CD4-positive, alpha-beta memory T cell (primary cell): ENCODE measurements at regions not wholly inside any gene's neighbourhood (a gene's known extent, or its start where the extent isn't known, plus 50 kb on each side); places are given as distances from the start of the nearest gene placed in this dataset.
A peak's percentile ranks its signal among the peaks of the same experiment; 100 is the strongest.

Source experiments
- CTCF ChIA-PET: fragments of 350-600 bp; sonication (Branson Sonifier 250); formaldehyde crosslinking; loops from one replicate; lab custom pipeline; 2021; ENCODE audit warnings: inconsistent platforms; ENCODE audit not compliant: partially characterized antibody; lab: Charles Lee
- POLR2A ChIA-PET: fragments of 350-600 bp; sonication (Branson Sonifier 250); formaldehyde crosslinking; loops from one replicate; lab custom pipeline; 2021; ENCODE audit not compliant: partially characterized antibody; lab: Charles Lee
- DNase-seq, 5 donors: peaks; one replicate each; pipeline versions ENCODE4 v3.0.0 to v3.0.0-alpha.2; 2020 to 2022; ENCODE audit warnings: mixed read lengths in 1 of 5
- H3K27ac ChIP-seq: one replicate; pipeline ENCODE4 v1.7.0; 2013; ENCODE audit warnings: low read depth, low read length
- H3K27me3 ChIP-seq: 2 replicates; pipeline ENCODE4 v1.7.0; 2013; ENCODE audit warnings: mild to moderate bottlenecking, low read length, moderate library complexity; ENCODE audit not compliant: insufficient read depth
- H3K36me3 ChIP-seq: 2 replicates; pipeline ENCODE4 v1.7.0; 2013; ENCODE audit warnings: mild to moderate bottlenecking, low read length, moderate library complexity; ENCODE audit not compliant: insufficient read depth
- H3K4me1 ChIP-seq: 2 replicates; pipeline ENCODE4 v1.7.0; 2013; ENCODE audit warnings: mild to moderate bottlenecking, low read length, moderate library complexity; ENCODE audit not compliant: insufficient read depth
- H3K4me3 ChIP-seq, 2 donors: one replicate each; pipeline ENCODE4 v1.7.0; 2013; ENCODE audit warnings: low read length in 2 of 2, mild to moderate bottlenecking in 1 of 2
- H3K9me3 ChIP-seq, 2 donors: one replicate each; pipeline ENCODE4 v1.7.0; 2013; ENCODE audit warnings: low read length in 2 of 2, control low read depth in 1 of 2; ENCODE audit not compliant: control insufficient read depth in 1 of 2
- H3K27ac Mint-ChIP-seq, 7 donors: one replicate each; pipeline ENCODE4 v1.8.0; 2020 to 2021; ENCODE audit warnings: mixed read lengths in 7 of 7, mild to moderate bottlenecking in 6 of 7, inconsistent platforms in 3 of 7, moderate library complexity in 3 of 7
- H3K27me3 Mint-ChIP-seq, 2 donors: one replicate each; pipeline ENCODE4 v1.8.0; 2020 to 2021; ENCODE audit warnings: mixed read lengths in 2 of 2
- H3K36me3 Mint-ChIP-seq, 2 donors: one replicate each; pipeline ENCODE4 v1.8.0; 2020 to 2021; ENCODE audit warnings: mixed read lengths in 2 of 2, inconsistent platforms in 1 of 2, mild to moderate bottlenecking in 1 of 2
- H3K4me1 Mint-ChIP-seq, 4 donors: one replicate each; pipeline ENCODE4 v1.8.0; 2020 to 2021; ENCODE audit warnings: mixed read lengths in 4 of 4, mild to moderate bottlenecking in 1 of 4
- H3K4me3 Mint-ChIP-seq, 8 donors: one replicate each; pipeline ENCODE4 v1.8.0; 2020 to 2021; ENCODE audit warnings: mixed read lengths in 8 of 8, mild to moderate bottlenecking in 7 of 8, moderate library complexity in 6 of 8, inconsistent platforms in 3 of 8
- H3K9me3 Mint-ChIP-seq, 8 donors: one replicate each; pipeline ENCODE4 v1.8.0; 2020 to 2021; ENCODE audit warnings: mixed read lengths in 8 of 8, mild to moderate bottlenecking in 5 of 8, inconsistent platforms in 3 of 8, moderate library complexity in 1 of 8
- intact Hi-C: fragments of 100-400 bp; cut with micrococcal nuclease; formaldehyde crosslinking; loops from one replicate; pipeline ENCODE4 v1.15.1; 2023

DNA sequence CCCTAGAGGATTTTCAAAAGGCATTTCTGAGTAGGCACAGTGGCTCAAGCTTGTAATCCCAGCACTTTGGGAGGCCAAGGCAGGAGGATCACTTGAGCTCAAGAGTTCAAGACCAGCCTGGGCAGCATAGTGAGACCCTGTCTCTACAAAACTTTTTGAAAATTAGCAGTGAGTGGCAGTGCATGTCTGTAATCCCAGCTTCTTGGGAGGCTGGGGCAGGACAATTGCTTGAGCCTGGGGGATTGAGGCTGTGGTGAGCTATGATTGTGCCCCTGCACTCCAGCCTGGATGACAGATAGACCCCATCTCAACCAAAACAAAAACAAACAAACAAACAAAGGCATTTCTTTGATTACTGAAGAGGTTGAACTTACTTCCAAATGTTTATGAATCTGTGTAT, 201.4 kb downstream of the KIF26A start:
- Histone ChIP-seq H3K36me3 (no peaks in the 10 kb centered on the region), H3K4me3 (no peak overlapping the region), H3K27me3 (no peaks in the 10 kb centered on the region), H3K4me1 (no peaks in the 10 kb centered on the region), H3K9me3 (no peaks in the 10 kb centered on the region), H3K27ac (no peak overlapping the region)
- Mint-ChIP-seq H3K4me3 (no peak overlapping the region), H3K27ac (no peak overlapping the region), H3K4me1 (peaks cover 0 to 4% (median 1%) of the 10 kb centered on the region in 4 donors), H3K9me3 (peaks cover 0 to 18% (median 13%) of the 10 kb centered on the region in 8 donors), H3K27me3 (peaks cover 4 to 6% of the 10 kb centered on the region in 2 donors), H3K36me3 (peaks cover 4 to 9% of the 10 kb centered on the region in 2 donors)
- CTCF ChIA-PET, result interaction anchor here (1.6 kb wide), 1 partner anchor 10 kb away, joined by 4 read pairs; no protein-coding TSS in a partner anchor
- intact Hi-C loops, result no loop called here
- POLR2A ChIA-PET, result no interaction called here
- DNase-seq, result no peak

DNA sequence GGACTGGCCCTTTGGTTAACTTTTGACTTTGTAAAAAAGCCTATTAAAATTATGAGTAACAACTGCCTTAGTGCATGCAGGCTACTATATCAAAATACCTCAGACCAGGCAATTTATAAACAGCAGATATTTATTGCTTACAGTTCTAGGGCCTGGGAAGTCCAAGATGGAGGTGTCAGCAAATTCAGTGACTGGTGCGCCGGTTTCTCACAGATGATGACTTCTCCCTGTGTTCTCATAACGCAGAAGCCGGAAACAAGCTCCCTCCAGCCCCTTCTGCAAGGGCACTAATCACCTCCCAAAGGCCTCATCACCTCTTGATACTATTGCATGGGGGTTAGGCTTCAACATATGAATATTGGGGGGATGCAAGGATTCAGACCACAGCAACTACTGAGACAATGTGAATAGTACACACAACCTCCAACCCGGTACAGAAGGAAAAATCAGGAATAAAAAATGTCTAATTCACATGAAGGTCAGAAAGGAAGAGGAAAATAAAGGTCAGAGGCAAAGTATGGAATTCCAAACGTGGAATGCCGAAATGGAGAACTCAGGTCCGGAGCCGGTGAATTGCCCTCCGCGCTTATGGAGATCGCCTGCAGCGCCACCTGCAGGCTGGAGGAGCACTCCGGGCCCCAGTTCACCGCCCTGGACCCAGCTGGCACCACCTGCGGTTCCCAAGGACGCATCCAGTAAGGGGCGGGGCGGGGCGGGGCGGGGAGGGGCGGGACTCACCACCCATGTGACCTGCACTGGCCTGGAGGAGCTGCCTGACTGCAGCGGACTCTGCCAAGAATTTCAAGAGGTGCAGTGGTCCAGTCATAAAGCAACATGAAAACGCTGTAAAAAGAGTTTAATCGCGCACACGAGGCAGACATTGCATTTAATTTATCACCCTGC, 203.4 kb downstream of the KIF26A start:
- intact Hi-C loops, result no loop called here
- H3K27me3 ChIP-seq, result no peaks in the 10 kb centered on the region
- Mint-ChIP-seq H3K4me1 (peaks cover 0 to 4% (median 1%) of the 10 kb centered on the region in 4 donors), H3K27ac (no peak overlapping the region), H3K36me3 (peaks cover 4 to 9% of the 10 kb centered on the region in 2 donors), H3K9me3 (peaks cover 0 to 18% (median 12%) of the 10 kb centered on the region in 8 donors), H3K4me3 (peak overlapping the region in 1 of 8 donors; percentile 44), H3K27me3 (peaks cover 9 to 11% of the 10 kb centered on the region in 2 donors)
- ChIA-PET CTCF (no interaction called here), POLR2A (no interaction called here)
- no peak overlapping the region for H3K27ac ChIP-seq
- no peak overlapping the region for H3K4me3 ChIP-seq
- H3K36me3 ChIP-seq, result no peaks in the 10 kb centered on the region
- no peaks in the 10 kb centered on the region for H3K9me3 ChIP-seq
- no peak for DNase-seq
- no peaks in the 10 kb centered on the region for H3K4me1 ChIP-seq

DNA sequence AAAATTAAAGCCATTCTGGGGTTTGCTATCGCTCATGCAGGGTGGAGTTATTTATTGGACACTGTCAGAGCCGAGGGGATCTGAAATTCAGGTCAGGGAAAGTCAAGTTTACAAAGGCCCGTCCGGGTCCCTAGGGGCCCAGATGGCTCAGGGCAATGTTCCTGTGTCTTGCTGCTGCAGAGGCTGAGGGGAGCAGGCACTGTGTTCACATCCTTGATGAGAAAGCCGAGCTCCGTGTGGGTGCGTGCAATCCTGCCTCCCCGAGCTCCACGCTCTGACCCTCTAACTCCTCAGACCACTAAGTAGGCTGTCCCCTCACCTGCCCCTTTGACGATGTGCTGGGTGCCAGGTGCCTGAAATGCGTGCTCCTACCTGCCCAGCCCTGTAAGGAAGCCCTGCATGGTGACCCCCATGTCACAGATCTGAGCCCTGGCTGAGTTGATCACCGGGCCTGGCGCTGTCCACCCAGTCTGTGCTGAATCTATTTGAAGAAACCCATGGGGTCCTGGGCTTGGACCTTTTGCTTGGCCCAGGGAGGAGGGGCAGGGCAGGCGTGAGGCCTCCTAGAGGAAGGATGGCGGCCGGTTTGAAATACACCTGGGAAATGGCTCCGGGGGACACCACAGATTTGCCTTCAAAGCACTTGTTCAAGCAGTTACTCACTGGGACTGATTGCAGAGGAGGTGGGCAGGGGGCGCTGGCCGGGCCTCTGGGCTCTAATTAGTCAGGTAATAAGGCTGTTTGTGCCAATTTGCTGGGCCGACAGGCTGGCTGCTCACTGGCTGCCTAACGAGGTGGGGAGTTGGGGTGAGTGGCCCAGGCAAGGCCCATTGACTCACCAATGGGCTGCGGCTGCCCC, 204.3 kb downstream of the KIF26A start:
- Mint-ChIP-seq H3K27ac (no peak overlapping the region), H3K9me3 (peaks cover 0 to 18% (median 12%) of the 10 kb centered on the region in 8 donors), H3K36me3 (peaks cover 4 to 9% of the 10 kb centered on the region in 2 donors), H3K4me3 (peak overlapping the region in 1 of 8 donors; percentile 6), H3K27me3 (peaks cover 9 to 11% of the 10 kb centered on the region in 2 donors), H3K4me1 (peaks cover 0 to 4% (median 1%) of the 10 kb centered on the region in 4 donors)
- no peak overlapping the region for H3K27ac ChIP-seq
- intact Hi-C loops, result no loop called here
- H3K36me3 ChIP-seq, result no peaks in the 10 kb centered on the region
- POLR2A ChIA-PET, result no interaction called here
- no peaks in the 10 kb centered on the region for H3K4me1 ChIP-seq
- H3K9me3 ChIP-seq, result no peaks in the 10 kb centered on the region
- CTCF ChIA-PET, result no interaction called here
- no peak overlapping the region for H3K4me3 ChIP-seq
- H3K27me3 ChIP-seq, result no peaks in the 10 kb centered on the region
- no peak for DNase-seq

DNA sequence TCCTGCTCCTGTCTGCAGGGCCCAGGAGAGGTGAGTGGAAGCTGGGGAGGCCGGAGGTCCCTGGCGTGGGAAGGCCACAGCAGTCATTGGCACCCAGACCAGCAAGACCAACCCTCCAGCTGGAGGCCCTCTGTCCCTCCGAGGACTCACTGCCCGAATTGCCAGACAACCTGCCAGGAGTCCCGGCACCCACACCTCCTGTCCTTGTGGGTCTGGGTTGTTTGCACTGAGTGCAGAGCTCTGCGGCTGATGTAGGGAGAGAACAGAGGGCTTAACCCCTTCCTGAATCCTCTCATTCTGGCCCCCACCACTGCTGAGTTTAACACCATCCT, 204.9 kb downstream of the KIF26A start:
- no peak for DNase-seq
- H3K4me3 Mint-ChIP-seq, result no peak overlapping the region
- H3K27me3 ChIP-seq, result no peaks in the 10 kb centered on the region
- H3K36me3 Mint-ChIP-seq, result peaks cover 4 to 7% of the 10 kb centered on the region in 2 donors
- ChIA-PET POLR2A (no interaction called here), CTCF (no interaction called here)
- intact Hi-C loops, result no loop called here
- no peak overlapping the region for H3K4me3 ChIP-seq
- H3K27ac ChIP-seq, result no peak overlapping the region
- no peaks in the 10 kb centered on the region for H3K4me1 ChIP-seq
- H3K36me3 ChIP-seq, result no peaks in the 10 kb centered on the region
- H3K9me3 Mint-ChIP-seq, result peaks cover 0 to 13% (median 9%) of the 10 kb centered on the region in 8 donors
- H3K9me3 ChIP-seq, result no peaks in the 10 kb centered on the region
- peaks cover 0 to 4% (median 1%) of the 10 kb centered on the region in 4 donors for H3K4me1 Mint-ChIP-seq
- peaks cover 9 to 11% of the 10 kb centered on the region in 2 donors for H3K27me3 Mint-ChIP-seq
- no peak overlapping the region for H3K27ac Mint-ChIP-seq

DNA sequence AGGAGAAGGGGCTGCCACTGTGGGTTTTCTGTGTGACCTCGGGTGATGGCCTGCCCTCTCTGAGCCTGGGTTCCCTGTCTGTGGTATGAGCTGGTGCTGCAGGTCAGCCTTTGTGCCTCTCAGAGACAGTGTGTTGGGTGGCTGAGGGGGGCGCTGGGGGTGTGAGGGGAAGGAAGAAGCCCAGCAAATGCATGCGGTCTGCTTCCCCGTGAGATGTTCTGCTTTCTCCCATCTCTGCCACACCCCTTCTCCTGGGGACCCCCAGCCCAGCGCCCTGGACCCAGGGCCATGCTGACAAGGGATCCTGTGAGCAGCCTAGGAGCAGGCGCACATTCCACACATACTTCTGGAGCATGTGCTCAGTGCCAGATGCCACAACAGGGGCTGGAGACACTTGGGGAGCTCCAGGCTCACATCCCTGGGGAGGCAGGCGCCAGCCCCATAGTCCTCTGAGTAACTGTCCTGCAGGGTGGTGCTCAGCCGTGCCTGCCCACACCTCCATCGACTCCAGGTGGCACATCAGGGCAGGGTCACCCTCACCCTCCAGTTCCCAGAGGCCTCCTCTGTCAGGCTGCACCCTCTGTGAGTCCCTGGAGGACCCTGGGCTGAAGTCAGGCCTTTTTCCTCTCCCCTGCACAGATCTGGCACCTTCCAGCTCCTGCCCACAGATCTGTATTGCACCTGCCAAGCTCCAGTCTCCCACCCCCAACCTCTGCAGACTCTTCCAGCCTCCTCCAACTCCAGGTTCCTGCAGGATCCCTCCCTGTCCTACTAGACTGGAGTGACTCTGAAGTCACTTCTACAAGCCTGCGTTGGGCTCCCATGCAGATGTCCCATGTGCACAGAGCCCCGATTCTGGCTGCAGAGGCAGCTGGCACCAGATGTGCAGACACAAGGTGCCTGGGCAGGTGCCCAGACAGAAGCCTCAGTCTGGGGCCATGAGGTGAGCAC, 205.6 kb downstream of the KIF26A start:
- CTCF ChIA-PET, result no interaction called here
- intact Hi-C loops, result no loop called here
- DNase-seq, result no peak

DNA sequence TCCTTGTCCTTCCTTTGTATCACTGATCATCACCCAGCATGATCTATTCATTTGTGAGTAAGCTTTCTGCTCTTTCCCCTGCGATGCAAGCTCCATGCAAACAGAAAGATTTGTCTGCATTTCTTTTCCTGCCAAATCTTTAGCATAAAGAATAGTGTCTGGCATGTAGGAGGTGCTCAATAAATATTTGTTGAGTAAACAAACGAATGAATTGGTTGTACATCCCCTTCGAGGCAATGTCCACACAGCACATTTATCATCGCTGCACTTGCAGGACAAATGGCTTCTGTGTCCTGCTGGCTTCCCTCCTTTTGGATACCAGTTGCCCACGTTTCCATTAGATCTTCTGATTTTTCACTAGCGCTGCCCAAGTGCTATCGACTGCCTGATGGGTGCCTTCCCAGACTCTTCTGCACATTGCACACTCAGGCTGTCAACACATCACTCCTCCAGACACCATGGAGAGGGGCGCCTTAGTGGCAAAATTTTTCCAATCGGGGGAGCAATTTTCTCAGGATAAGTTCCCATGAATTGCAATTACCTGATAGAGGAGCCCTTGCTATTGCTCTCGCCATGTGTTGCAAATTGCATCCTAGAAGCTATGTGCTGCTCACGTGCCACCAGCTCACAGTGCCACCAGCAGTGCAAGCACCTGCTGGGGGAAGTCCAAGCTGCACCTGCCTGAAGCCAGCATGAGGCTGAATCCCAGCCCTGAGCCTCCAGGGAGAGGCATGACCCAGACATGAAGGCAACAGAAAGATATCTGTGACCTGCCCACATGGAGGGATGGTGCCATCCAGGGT, 206.6 kb downstream of the KIF26A start:
- DNase-seq, result no peak
- H3K9me3 Mint-ChIP-seq, result peaks cover 0 to 3% (median under 1%) of the 10 kb centered on the region in 8 donors
- Histone ChIP-seq H3K9me3 (no peaks in the 10 kb centered on the region), H3K4me1 (no peaks in the 10 kb centered on the region), H3K4me3 (no peak overlapping the region), H3K27ac (no peak overlapping the region), H3K27me3 (no peaks in the 10 kb centered on the region), H3K36me3 (no peaks in the 10 kb centered on the region)
- H3K4me3 Mint-ChIP-seq, result no peak overlapping the region
- H3K36me3 Mint-ChIP-seq, result no peaks in the 10 kb centered on the region
- H3K4me1 Mint-ChIP-seq, result peaks cover 0 to 4% (median 1%) of the 10 kb centered on the region in 4 donors
- peaks cover 9% of the 10 kb centered on the region in 2 donors for H3K27me3 Mint-ChIP-seq
- H3K27ac Mint-ChIP-seq, result peak overlapping the region in 1 of 7 donors; percentile 48
- ChIA-PET CTCF (no interaction called here), POLR2A (no interaction called here)
- intact Hi-C loops, result no loop called here

More for the DNA sequence above, 205.6 kb downstream of the KIF26A start:
- H3K9me3 Mint-ChIP-seq, result peaks cover 0 to 6% (median 4%) of the 10 kb centered on the region in 8 donors
- H3K36me3 Mint-ChIP-seq, result no peaks in the 10 kb centered on the region
- H3K9me3 ChIP-seq, result no peaks in the 10 kb centered on the region
- H3K4me1 Mint-ChIP-seq, result peaks cover 0 to 4% (median 1%) of the 10 kb centered on the region in 4 donors
- H3K27ac Mint-ChIP-seq, result no peak overlapping the region
- H3K4me1 ChIP-seq, result no peaks in the 10 kb centered on the region
- no peak overlapping the region for H3K27ac ChIP-seq
- no peak overlapping the region for H3K4me3 Mint-ChIP-seq
- POLR2A ChIA-PET, result no interaction called here
- no peaks in the 10 kb centered on the region for H3K36me3 ChIP-seq
- H3K27me3 ChIP-seq, result no peaks in the 10 kb centered on the region
- H3K4me3 ChIP-seq, result no peak overlapping the region
- H3K27me3 Mint-ChIP-seq, result peaks cover 9 to 11% of the 10 kb centered on the region in 2 donors
